GM18951 (cell line): ENCODE measurements at regions not wholly inside any gene's neighbourhood (a gene's known extent, or its start where the extent isn't known, plus 50 kb on each side); places are given as distances from the start of the nearest gene placed in this dataset.
"Not testable (repeated sequence)": the region's sequence is repeated elsewhere in the genome, so short reads cannot be mapped to it uniquely, and the experiment has no call there.

Experiments used
- POLR2A ChIP-seq: IDR thresholded peaks from 4 replicates; pipeline ENCODE4 v1.6.1; 2011; ENCODE audit warnings: mild to moderate bottlenecking; ENCODE audit not compliant: insufficient read length, insufficient read depth; ENCODE audit errors: extremely low read depth
- in situ Hi-C: fragments of 300-500 bp; cut with MboI; formaldehyde crosslinking; loops from one replicate; pipeline ENCODE4 v1.12.0; 2022; ENCODE audit warnings: low sequenced_read_pairs, mixed read lengths, inconsistent platforms; ENCODE audit not compliant: unreplicated experiment

DNA sequence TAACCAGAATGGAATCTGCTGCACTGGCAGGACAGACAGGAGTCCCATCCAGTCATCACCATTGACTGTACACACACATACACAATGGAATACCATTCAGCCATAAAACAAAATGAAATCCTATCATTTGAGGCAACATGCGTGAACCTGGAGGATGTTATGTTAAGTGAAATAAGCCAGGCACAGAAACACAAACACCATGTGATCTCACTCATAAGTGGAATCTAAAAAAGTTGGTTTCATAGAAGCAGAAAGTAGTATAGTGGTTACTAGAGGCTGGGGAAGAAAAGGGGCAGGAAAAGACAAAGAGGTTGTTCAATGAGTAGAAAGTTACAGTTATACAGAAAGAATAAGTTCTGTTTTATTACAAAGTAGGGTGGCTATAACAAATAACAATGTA, 884.0 kb upstream of the ACO1 start:
- in situ Hi-C loops = no loop called here
- TF ChIP-seq POLR2A = no peak

DNA sequence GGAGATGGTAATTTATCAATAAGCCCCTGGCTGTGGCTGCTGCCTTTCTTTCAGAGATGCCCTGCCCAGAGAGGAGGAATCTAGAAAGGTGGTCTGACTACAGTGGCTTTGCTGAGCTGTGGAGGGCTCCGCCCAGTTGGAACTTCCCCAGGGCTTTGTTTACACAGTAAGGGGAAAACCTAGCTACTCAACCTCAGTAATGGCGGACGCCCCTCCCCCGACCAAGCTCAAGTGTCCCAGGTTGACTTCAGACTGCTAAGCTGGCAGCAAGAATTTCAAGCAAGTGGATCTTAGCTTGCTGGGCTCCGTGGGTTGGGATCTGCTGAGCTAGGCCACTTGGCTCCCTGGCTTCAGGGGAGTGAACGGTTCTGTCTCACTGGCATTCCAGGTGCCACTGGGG, 865.4 kb upstream of the ACO1 start:
- in situ Hi-C loops = no loop called here
- TF ChIP-seq POLR2A = no peak

DNA sequence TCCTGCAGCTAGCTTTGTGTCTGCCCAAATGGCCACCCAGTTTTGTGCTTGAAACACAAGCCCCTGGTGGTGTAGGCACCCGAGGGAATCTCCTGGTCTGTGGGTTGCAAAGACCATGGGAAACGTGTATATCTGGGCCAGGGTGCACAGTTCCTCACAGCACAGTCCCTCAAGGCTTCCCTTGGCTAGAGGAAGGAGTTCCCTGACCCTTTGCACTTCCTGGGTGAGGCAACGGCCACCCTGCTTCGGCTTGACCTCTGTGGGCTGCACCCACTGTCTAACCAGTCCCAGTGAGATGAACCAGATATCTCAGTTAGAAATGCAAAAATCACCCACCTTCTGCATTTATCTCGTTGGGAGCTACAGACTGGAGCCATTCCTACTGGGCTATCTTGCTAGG, 865.0 kb upstream of the ACO1 start:
- no peak for TF ChIP-seq POLR2A
- in situ Hi-C loops = no loop called here

DNA sequence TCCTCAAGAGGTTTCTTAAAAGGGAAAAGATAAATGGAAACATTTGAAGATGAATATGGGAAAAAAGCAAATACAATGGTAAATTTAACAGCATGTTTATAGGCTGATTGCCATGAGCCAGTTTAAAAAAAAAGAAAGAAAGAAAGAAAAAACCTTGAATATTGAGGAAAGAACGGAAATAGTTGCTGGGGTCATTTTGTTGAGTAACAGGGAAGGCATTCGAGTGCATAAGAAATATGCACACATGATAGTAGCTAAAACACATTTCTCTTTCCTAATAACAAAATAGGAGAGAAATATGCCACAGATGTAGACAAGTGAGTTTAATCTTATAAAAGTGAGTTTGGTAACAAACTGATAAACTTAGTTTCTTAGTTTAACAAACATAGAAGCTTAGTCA, 864.6 kb upstream of the ACO1 start:
- no peak for TF ChIP-seq POLR2A
- in situ Hi-C loops = no loop called here

DNA sequence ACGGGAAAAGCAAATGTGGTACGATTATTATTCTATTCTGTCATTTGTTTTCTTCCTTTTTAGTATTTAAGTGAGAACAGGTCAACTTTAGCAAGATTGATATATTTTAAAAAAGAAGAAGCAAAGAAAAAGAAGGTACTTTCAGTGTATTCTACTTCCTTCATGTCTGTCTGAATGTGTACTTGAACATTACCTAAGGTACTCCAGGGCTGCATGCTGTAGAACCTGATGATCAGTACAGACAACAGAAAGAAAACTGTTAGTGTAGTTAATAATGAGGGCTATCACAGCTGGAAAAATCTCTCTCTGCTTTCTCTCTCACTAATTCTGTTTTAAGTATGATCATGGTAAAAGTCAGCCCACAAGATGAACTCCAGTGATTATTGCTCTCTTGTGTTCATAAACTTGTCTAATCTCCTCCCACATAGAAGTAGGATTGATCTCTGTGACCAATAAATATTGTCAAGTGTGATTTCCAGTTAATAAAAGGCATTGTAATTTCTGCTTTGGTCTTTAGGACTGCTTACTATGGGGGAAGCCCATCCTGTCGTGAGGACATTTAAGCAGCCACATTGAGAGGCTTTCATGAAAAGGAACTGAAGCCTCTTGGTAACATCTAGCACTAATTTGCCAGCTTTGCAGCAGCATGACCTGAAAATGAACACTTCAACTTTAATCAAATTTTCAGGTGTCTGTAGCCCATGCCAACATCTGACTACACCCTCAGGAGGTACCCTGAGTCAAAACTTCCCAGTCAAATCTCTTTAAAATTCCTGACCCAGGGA, 864.0 kb upstream of the ACO1 start:
- in situ Hi-C loops = no loop called here
- no peak for TF ChIP-seq POLR2A

DNA sequence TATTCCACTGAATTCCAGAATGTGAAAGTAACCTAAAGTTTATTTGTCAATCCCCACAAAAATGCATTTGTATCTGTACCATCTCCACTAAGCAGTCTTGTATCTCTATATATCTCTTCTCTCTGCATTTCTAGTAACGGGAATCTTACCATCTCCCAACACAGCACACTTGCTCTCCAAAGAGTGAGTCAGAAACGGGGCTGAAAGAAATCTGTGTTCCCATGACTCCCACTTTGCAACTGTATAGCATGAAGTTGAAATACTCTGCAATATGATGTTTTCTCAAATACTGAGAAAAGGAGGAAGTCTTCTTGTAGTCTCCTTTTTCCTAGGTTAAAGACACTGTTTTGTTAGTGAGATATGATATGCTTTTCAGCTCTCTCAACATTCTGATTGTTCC, 848.8 kb upstream of the ACO1 start:
- TF ChIP-seq POLR2A = no peak
- in situ Hi-C loops = no loop called here

DNA sequence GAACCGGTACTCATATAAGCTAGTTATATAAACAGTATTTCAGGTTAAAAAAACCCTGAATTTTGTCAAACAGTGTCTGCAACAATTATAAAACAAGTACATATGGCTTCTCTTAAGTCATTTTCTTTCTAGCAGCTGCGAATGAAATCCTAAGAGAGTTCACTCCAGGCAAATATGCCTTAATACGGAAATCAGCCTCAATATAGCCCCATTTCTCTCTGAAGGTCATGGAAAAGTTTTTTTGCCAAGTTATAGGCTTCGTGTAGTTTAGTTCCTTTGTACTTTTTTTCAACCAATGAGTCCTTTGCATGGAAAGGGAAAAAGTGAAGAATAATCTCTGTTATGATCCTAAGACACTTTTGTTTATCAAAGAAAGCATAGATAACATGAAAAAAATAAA, 848.0 kb upstream of the ACO1 start:
- in situ Hi-C loops = no loop called here
- TF ChIP-seq POLR2A = no peak

DNA sequence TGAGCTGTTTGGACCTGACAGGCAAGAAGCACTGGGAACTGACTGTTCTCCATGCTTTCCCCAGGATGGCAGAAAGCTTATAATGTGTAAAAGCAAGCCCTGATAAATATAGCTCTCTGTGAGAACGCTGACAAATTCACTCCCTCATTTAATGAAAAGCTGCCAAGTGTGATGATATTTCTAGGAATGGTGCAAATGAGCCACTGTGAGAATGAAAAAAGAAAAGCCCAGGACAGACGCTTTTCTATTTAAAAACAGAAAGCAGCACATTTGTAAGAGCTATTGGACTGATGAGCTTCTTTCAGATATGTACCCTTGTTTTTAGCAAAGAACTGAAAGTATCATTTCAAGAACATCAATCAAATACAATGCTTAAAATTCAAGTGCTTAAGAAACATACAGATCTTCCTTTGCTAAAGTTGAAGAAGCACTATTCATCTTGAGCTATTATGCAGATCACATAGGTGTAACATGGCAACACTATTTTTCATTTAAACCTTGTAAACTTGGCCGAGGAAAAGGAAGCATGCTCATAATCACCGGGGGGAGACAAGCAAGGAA, 842.6 kb upstream of the ACO1 start:
- in situ Hi-C loops = no loop called here

DNA sequence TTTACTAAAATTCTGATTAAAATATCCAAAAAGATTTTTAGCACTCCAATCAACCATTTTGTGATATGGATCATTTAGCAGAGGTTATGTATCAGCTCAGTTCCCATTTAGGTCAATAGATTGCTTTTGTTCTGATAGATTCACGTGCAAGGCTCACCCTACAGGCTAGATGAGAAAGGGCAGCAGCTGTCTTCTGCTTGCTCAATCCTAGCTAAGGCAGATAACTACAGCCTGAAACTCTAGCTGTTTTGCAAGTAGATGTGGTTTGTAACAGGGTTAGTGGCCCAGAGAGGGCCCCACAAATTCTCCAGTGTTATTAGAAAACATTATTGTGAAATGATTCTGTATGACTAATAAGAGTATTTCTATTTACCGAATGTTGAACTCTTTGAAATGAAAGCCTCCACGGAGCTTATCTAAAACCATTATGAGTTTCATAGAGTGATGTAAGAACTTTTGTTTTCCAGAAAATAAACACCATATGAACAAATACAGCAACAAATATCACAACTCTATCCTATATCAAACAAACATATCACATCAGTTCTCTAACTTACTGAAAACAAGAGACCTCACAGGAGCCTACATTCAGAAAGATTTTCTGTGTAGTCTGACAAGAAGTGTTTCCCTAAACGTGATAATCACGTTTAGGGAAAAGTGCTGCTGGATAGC, 841.9 kb upstream of the ACO1 start:
- no peak for TF ChIP-seq POLR2A
- in situ Hi-C loops = no loop called here

More for the DNA sequence above, 842.6 kb upstream of the ACO1 start:
- no peak for TF ChIP-seq POLR2A

DNA sequence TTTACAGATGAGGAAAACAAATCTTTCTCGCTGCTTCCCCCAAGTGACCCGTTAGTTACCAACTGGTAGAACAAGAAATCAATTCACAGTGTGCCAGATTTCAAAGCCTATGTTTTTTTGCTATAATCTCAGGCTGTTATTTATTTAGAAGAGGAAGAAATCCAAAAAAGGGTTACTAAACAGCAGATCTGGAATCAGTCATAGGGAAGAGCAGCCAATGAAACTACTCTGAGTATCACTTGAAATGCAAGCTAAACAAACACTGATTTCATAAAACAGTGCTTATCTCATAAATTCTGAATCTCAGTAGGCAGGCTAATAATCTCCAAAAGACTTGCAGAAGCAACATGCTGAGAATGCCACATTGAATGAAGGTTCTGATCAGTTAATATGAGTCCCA, 829.5 kb upstream of the ACO1 start:
- no peak for TF ChIP-seq POLR2A
- in situ Hi-C loops = no loop called here

DNA sequence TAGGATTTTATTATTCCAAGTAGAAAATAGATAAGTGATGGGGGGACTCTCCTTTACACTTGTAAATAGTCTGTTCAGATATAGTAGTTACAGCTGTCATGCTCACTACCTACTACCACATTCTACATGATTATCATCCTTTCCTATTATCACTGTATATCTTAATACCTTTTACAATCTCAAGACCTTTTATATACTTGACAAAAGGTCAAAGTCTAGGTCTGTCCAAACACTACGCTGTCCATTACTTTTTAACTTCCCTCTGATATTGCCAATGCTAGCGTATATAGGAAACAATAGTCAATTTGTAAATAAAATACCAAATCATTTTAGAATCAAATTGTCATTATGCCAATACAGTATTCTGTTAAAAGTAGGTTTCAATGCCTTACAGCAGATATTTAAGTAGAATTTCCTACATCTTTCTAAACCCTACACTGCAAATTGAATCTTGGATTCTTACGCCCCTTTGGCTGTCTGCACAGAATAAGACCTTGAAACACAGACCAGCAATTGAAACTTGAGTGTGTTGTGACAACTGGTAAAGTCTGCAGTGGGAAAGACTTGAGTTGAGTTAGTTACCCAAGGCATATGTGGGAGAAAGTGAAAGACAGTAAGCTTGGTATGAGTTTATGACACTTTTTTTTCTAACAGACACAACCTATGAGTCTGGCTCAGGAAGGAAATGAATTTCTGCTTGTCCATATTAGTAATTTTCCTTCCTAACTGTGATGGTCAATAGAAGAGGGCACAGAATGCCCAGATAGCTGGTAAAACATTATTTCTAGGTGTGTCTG, 827.6 kb upstream of the ACO1 start:
- TF ChIP-seq POLR2A = no peak
- in situ Hi-C loops = no loop called here

DNA sequence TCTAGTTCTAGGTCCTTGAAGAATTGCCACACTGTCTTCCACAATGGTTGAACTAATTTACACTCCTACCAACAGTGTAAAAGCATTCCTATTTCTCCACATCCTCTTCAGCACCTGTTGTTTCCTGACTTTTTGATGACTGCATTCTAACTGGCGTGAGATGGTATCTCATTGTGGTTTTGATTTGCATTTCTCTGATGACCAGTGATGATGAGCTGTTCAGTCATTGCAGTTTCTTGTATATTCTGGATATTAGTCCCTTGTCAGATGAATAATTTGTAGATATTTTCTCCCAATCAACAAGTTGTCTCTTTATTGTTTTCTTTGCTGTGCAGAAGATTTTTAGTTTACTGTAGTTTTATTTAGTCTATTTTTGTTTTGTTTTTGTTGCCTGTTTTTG, 812.3 kb upstream of the ACO1 start:
- in situ Hi-C loops = not testable (repeated sequence)

DNA sequence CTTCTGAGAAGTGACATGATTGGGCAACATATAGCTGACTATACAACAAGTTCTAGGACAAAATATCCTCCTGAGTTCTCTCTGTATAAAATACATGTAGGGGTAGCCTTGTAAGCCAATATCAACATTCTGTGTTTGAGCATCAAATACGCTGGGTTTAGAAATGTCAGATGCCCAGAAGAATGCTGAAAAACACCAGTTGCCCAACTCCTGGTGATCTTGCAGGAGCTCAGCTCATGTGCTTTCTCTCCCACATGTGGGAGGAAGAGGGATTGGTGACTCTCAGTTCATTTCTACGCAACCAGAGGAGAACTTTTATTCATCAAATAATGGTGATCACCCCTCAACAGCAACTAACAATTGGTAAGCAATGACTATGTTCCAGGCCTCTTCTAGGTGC, 810.9 kb upstream of the ACO1 start:
- TF ChIP-seq POLR2A = no peak
- in situ Hi-C loops = no loop called here

DNA sequence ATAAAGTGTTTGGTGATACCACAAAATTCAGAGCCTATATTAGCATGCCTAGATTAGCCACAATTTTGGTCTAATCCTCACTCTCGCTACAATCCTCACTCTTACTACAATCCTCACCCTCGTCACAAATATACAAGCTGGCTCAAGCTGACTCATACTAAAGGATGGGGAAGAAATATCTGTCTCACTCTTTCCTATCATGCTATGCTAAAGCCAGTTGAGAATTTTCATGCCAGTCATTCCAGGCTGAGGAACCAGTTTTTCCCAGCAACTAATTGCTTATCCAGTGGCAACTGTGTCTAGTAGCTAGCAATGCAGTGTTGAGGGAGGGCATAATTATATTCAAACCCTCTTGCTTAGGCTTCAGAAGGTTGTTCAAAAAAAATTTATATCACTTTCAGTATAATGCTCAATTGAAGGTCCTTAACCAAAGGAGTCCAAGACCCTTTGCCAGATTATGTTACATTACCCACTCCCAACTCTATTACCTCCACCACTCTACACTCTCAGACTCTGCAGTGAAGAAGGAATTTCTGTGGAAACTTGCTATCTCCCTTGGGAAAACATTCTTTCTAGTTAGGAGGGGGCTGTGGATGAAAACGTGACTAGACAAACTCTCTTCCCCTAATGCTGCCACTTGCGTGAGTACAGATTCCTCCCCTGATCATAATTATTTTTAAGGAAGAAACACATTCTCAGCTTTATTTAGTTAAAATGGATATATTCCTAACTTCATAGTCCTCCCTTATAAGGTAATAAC, 810.3 kb upstream of the ACO1 start:
- TF ChIP-seq POLR2A = no peak
- in situ Hi-C loops = no loop called here
